ENCODE measurements at regions not wholly inside any gene's neighbourhood (a gene's known extent, or its start where the extent isn't known, plus 50 kb on each side); places are given as distances from the start of the nearest gene placed in this dataset.

DNA sequence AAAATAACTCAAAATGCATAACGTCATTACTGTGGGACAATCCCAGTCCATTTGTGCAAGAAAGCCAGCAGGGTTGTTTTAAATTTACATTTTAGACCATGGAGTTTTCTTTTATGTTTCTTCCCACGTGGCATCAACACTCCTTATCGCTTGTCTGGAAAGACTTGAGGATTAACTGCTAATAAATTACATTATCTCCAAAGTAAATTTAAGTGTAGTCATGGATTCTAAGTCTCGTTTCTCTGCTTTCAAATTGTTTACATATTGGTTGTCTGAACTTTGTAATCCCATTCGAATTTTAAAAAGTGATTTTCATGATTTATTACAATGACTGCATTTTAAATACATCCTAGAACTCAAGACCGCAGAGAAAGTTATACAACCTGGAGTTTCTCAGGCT, 119.3 kb upstream of the ADAMTS5 start:
- TF ChIP-seq POLR2AphosphoS5 (IDR thresholded peaks at IDR 0.05; ENCODE audit: insufficient read depth, low read depth, low read length) (no peak), MYC (IDR thresholded peaks at IDR 0.05; ENCODE audit: low read depth, low read length) (no peak), FOS (IDR thresholded peaks at IDR 0.05; ENCODE audit: borderline replicate concordance, insufficient read depth, low read length) (no peak)
- H3K4me1 ChIP-seq (ENCODE audit: control insufficient read depth, extremely low read depth, insufficient read depth, low read length): no peaks in the 10 kb centered on the region
- H4K20me1 ChIP-seq (replicated peaks; ENCODE audit: control insufficient read depth, extremely low read depth, insufficient read depth, low read length): no peaks in the 10 kb centered on the region
- no peak overlapping the region for H3K27ac ChIP-seq (ENCODE audit: insufficient read depth, low read depth, low read length)
- no peaks in the 10 kb centered on the region for H3K36me3 ChIP-seq (ENCODE audit: control insufficient read depth in 2 of 2, extremely low read depth in 1 of 2, insufficient read depth in 2 of 2, low read length in 2 of 2)
- dilution Hi-C loops (cut with MboI; ENCODE audit: extremely low pct_ligation_motif_present, low sequenced_read_pairs) (no loop called here), intact Hi-C loops (cut with micrococcal nuclease) (no loop called here)
- no peaks in the 10 kb centered on the region for H3K9me3 ChIP-seq (replicated peaks; ENCODE audit: control insufficient read depth, insufficient read depth, low read length)
- no peaks in the 10 kb centered on the region for H3K27me3 ChIP-seq (ENCODE audit: control insufficient read depth in 2 of 2, insufficient read depth in 2 of 2, low read length in 2 of 2)
- FAIRE-seq: no peak
- H3K4me2 ChIP-seq (ENCODE audit: insufficient read depth, low read length): no peak overlapping the region
- no peak overlapping the region for H3K9ac ChIP-seq (replicated peaks; ENCODE audit: extremely low read depth, insufficient read depth, low read length)
- ChIA-PET POLR2A (no interaction called here), CTCF (no interaction called here)
- no peak overlapping the region for H3K4me3 ChIP-seq (replicated peaks in 1 of 3; ENCODE audit: insufficient read depth in 1 of 3, low read depth in 1 of 3, low read length in 3 of 3)
- no peak overlapping the region for H2AFZ ChIP-seq (ENCODE audit: low read depth, low read length)
- DNase-seq (ENCODE audit: low read depth, low spot score): no peak
- BruUV-seq (replicated peaks): no TSS peak
- H3K9me1 ChIP-seq (replicated peaks; ENCODE audit: control insufficient read depth, extremely low read depth, insufficient read depth, low read length): no peaks in the 10 kb centered on the region
- H3K79me2 ChIP-seq (ENCODE audit: control insufficient read depth, insufficient read depth, low read length): no peaks in the 10 kb centered on the region

- no peak overlapping the region for H3K27ac ChIP-seq (ENCODE audit: insufficient read depth, low read depth, low read length)
- H3K9me1 ChIP-seq (replicated peaks; ENCODE audit: control insufficient read depth, extremely low read depth, insufficient read depth, low read length): no peaks in the 10 kb centered on the region
- TF ChIP-seq FOS (IDR thresholded peaks at IDR 0.05; ENCODE audit: borderline replicate concordance, insufficient read depth, low read length) (no peak), MYC (IDR thresholded peaks at IDR 0.05; ENCODE audit: low read depth, low read length) (no peak), GATA2 (IDR thresholded peaks at IDR 0.05; ENCODE audit: insufficient read depth, insufficient read length, low read depth, low read length) (no peak), POLR2AphosphoS5 (IDR thresholded peaks at IDR 0.05; ENCODE audit: insufficient read depth, low read depth, low read length) (no peak)
- ChIA-PET POLR2A (no interaction called here), CTCF (no interaction called here)
- dilution Hi-C loops (cut with MboI; ENCODE audit: extremely low pct_ligation_motif_present, low sequenced_read_pairs) (no loop called here), intact Hi-C loops (cut with micrococcal nuclease) (no loop called here)
- H3K9me3 ChIP-seq (replicated peaks; ENCODE audit: control insufficient read depth, insufficient read depth, low read length): no peaks in the 10 kb centered on the region
- H3K9ac ChIP-seq (replicated peaks; ENCODE audit: extremely low read depth, insufficient read depth, low read length): no peak overlapping the region
- no peak for DNase-seq (ENCODE audit: low read depth, low spot score)
- no peaks in the 10 kb centered on the region for H4K20me1 ChIP-seq (replicated peaks; ENCODE audit: control insufficient read depth, extremely low read depth, insufficient read depth, low read length)
- H3K4me2 ChIP-seq (ENCODE audit: insufficient read depth, low read length): no peak overlapping the region
- no peaks in the 10 kb centered on the region for H3K36me3 ChIP-seq (ENCODE audit: control insufficient read depth in 2 of 2, extremely low read depth in 1 of 2, insufficient read depth in 2 of 2, low read length in 2 of 2)
- no peaks in the 10 kb centered on the region for H3K4me1 ChIP-seq (ENCODE audit: control insufficient read depth, extremely low read depth, insufficient read depth, low read length)
- H3K27me3 ChIP-seq (ENCODE audit: control insufficient read depth in 2 of 2, insufficient read depth in 2 of 2, low read length in 2 of 2): no peaks in the 10 kb centered on the region
- no TSS peak for BruUV-seq (replicated peaks)
- no peak overlapping the region for H3K4me3 ChIP-seq (replicated peaks in 1 of 3; ENCODE audit: insufficient read depth in 1 of 3, low read depth in 1 of 3, low read length in 3 of 3)
- H3K79me2 ChIP-seq (ENCODE audit: control insufficient read depth, insufficient read depth, low read length): no peaks in the 10 kb centered on the region
- no peak overlapping the region for H2AFZ ChIP-seq (ENCODE audit: low read depth, low read length)
- FAIRE-seq: no peak
Measured at GRCh38 chr21:27085387-27085786, 118.5 kb upstream of the ADAMTS5 start.
